Right lobe of liver (tissue), 4 donors: ENCODE measurements at regions not wholly inside any gene's neighbourhood (a gene's known extent, or its start where the extent isn't known, plus 50 kb on each side); places are given as distances from the start of the nearest gene placed in this dataset.

ENCODE experiments used
- CTCF ChIP-seq, 4 donors: fragments of 200-600 bp in 3 of 4; fragments of 450-650 bp in 1 of 4; IDR thresholded peaks; one replicate each; pipeline versions ENCODE4 v1.5.1 to v1.8.0; 2016 to 2022; ENCODE audit warnings: antibody characterized with exemption in 4 of 4, mild to moderate bottlenecking in 2 of 4
- POLR2A ChIP-seq: fragments of 450-650 bp; IDR thresholded peaks from one replicate; pipeline ENCODE4 v1.6.1; 2017; ENCODE audit warnings: antibody characterized with exemption, mild to moderate bottlenecking
- donor health status: DM: no; HTN: no; CAD: no.
- donor health status: DM: no; HTN: no; CAD: no.
- donor health status: DM: no; HTN: yes; CAD: no.

GRCh38 chr4:159515314-159516025 is 412.6 kb downstream of the RAPGEF2 start:
- TF ChIP-seq POLR2A = no peak
- no peak for TF ChIP-seq CTCF (IDR thresholded peaks at IDR 0.05)
